ENCODE measurements at regions not wholly inside any gene's neighbourhood (a gene's known extent, or its start where the extent isn't known, plus 50 kb on each side); places are given as distances from the start of the nearest gene placed in this dataset.

DNA sequence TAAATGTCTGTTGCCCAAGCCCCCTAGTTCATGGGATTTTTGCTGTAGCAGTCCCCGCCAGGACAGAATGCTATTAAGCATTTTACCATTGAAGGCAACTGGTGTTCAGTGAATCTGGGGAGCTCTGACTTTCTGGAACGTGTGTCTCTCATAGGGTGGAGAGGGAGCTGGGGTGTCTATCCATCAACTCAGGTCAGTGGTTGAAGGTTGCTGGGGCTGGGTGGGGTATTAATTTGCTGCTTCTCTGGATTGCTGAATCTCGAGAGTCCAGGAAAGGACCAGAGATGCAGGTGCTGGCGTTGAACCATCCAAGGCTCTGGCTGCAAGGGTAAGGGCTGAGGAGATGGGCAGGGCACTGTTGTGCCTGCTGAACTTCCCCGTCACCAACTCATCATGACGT lies 66.8 kb upstream of the NCK2 start:
- TF ChIP-seq POLR2A (IDR thresholded peaks at IDR 0.05; ENCODE audit: low read length) (no peak), GATA1 (IDR thresholded peaks at IDR 0.05; ENCODE audit: low read depth, low read length) (no peak)

Data from erythroblast (primary cell).